Esophagus muscularis mucosa (tissue), 3 donors: ENCODE measurements at regions not wholly inside any gene's neighbourhood (a gene's known extent, or its start where the extent isn't known, plus 50 kb on each side); places are given as distances from the start of the nearest gene placed in this dataset.

ENCODE experiments used
- CTCF ChIP-seq, 3 experiments: fragments of 200-600 bp in 2 of 3; fragments of 450-650 bp in 1 of 3; sonication (generic) in 2 of 3; IDR thresholded peaks; one replicate each; pipeline ENCODE4 v1.5.1; 2017 to 2019; ENCODE audit warnings: antibody characterized with exemption in 3 of 3, mild to moderate bottlenecking in 2 of 3, moderate library complexity in 1 of 3
- POLR2A ChIP-seq: fragments of 450-650 bp; IDR thresholded peaks from one replicate; pipeline ENCODE4 v1.6.1; 2017; ENCODE audit warnings: antibody characterized with exemption, moderate library complexity, mild to moderate bottlenecking, low read depth

GRCh38 chr5:113713051-113713450 is 199.6 kb downstream of the YTHDC2 start:
- TF ChIP-seq CTCF (IDR thresholded peaks at IDR 0.05) (no peak), POLR2A (no peak)
